Posterior vena cava (tissue), 2 donors: ENCODE measurements at regions not wholly inside any gene's neighbourhood (a gene's known extent, or its start where the extent isn't known, plus 50 kb on each side); places are given as distances from the start of the nearest gene placed in this dataset.
"Not testable (repeated sequence)": the region's sequence is repeated elsewhere in the genome, so short reads cannot be mapped to it uniquely, and the experiment has no call there.

Source experiments
- DNase-seq: peaks from one replicate; pipeline ENCODE4 v3.0.0-alpha.2; 2020; ENCODE audit warnings: low spot score
- intact Hi-C, 2 donors: fragments of 100-400 bp; cut with DNase I; formaldehyde crosslinking; loops; one replicate each; pipeline versions ENCODE4 v1.14.1 to v1.14.2; 2022 to 2023
- donor health status: DM: yes; HTN: yes; CAD: no.
- donor health status: DM: yes; HTN: yes; CAD: no.

GRCh38 chrX:131595120-131595519, 51.2 kb downstream of the OR13H1 start:
- no peak for DNase-seq
- intact Hi-C loops: no loop called here

- no peak for DNase-seq
- intact Hi-C loops: no loop called here
Measured at GRCh38 chrX:131607792-131608369, 64.0 kb downstream of the OR13H1 start.

GRCh38 chrX:131609480-131609879, 65.6 kb downstream of the OR13H1 start:
- intact Hi-C loops: no loop called here
- no peak for DNase-seq

GRCh38 chrX:131613260-131613659, 69.4 kb downstream of the OR13H1 start:
- no peak for DNase-seq
- intact Hi-C loops: no loop called here

- DNase-seq: no peak
- intact Hi-C loops: no loop called here
Measured at GRCh38 chrX:131614241-131614640, 70.4 kb downstream of the OR13H1 start.

GRCh38 chrX:131617182-131617581, 73.3 kb downstream of the OR13H1 start:
- intact Hi-C loops: no loop called here
- DNase-seq: no peak

- intact Hi-C loops: no loop called here
- no peak for DNase-seq
Measured at GRCh38 chrX:131621650-131622049, 77.8 kb downstream of the OR13H1 start.

- no peak for DNase-seq
- intact Hi-C loops: no loop called here
Measured at GRCh38 chrX:131626681-131627296, 82.9 kb downstream of the OR13H1 start.

GRCh38 chrX:131630534-131630933, 86.7 kb downstream of the OR13H1 start:
- intact Hi-C loops: no loop called here
- DNase-seq: no peak

- intact Hi-C loops: no loop called here
- no peak for DNase-seq
Measured at GRCh38 chrX:131633285-131633917, 89.5 kb downstream of the OR13H1 start.

GRCh38 chrX:131634900-131635299, 91.0 kb downstream of the OR13H1 start:
- no peak for DNase-seq
- intact Hi-C loops: no loop called here

GRCh38 chrX:131646106-131646505, 102.2 kb downstream of the OR13H1 start:
- intact Hi-C loops: no loop called here
- DNase-seq: no peak

GRCh38 chrX:131649741-131650140, 105.9 kb downstream of the OR13H1 start:
- DNase-seq: no peak
- intact Hi-C loops: no loop called here

- no peak for DNase-seq
- intact Hi-C loops: no loop called here
Measured at GRCh38 chrX:131650637-131651410, 107.0 kb downstream of the OR13H1 start.

- DNase-seq, intact Hi-C loops: not testable (repeated sequence)
Measured at GRCh38 chrX:131663726-131664125, 119.9 kb downstream of the OR13H1 start.

GRCh38 chrX:131671735-131672134, 127.9 kb downstream of the OR13H1 start:
- intact Hi-C loops: no loop called here
- DNase-seq: no peak

GRCh38 chrX:131675596-131676194, 131.8 kb downstream of the OR13H1 start:
- no peak for DNase-seq
- intact Hi-C loops: no loop called here

- no peak for DNase-seq
- intact Hi-C loops: no loop called here
Measured at GRCh38 chrX:131677655-131678628, 134.1 kb downstream of the OR13H1 start.

GRCh38 chrX:131682735-131683134, 138.9 kb downstream of the OR13H1 start:
- intact Hi-C loops, DNase-seq: not testable (repeated sequence)
